Erythroblast (primary cell): ENCODE measurements at regions not wholly inside any gene's neighbourhood (a gene's known extent, or its start where the extent isn't known, plus 50 kb on each side); places are given as distances from the start of the nearest gene placed in this dataset.

Experiments used
- GATA1 ChIP-seq: IDR thresholded peaks from 2 replicates; pipeline ENCODE4 v1.6.1; 2011; ENCODE audit warnings: low read depth, mild to moderate bottlenecking, control low read depth, low read length, moderate library complexity
- POLR2A ChIP-seq: IDR thresholded peaks from 2 replicates; pipeline ENCODE4 v1.6.1; 2011; ENCODE audit warnings: mild to moderate bottlenecking, low read length

DNA sequence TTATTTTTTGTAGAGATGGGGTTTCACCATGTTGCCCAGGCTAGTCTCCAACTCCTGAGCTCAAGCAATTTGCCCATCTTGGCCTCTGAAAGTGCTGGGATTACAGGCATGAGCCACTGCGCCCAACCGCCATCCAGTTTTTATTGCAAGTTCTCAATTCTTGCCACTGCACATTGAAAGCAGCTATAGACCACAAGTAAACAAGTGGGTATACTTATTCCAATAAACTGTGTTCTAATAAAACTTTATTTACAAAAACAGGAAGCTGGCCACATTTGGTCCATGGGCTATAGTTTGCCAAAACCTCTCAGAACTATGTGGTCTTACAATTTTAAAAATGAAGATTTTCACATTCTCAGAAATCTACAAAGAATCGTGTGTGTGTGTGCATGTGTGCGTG is 313.6 kb upstream of the RASGEF1B start:
- TF ChIP-seq GATA1, result no peak
- no peak for TF ChIP-seq POLR2A
